GM23338 (cell line): ENCODE measurements at regions not wholly inside any gene's neighbourhood (a gene's known extent, or its start where the extent isn't known, plus 50 kb on each side); places are given as distances from the start of the nearest gene placed in this dataset. TPM values are rescaled to one million over a fixed set of nuclear protein-coding genes. Genes with fewer than 3 reads are reported as not detected.
"Not testable (repeated sequence)": the region's sequence is repeated elsewhere in the genome, so short reads cannot be mapped to it uniquely, and the experiment has no call there.

ENCODE experiments used
- ATAC-seq: fragments of 200-7000 bp; cut with Tn5 transposase; 3 replicates; pipeline ENCODE4 v1.9.1; 2020
- DNase-seq: peaks from one replicate; pipeline ENCODE4 v3.0.0-alpha.2; 2015; ENCODE audit warnings: low spot score
- H2AFZ ChIP-seq: fragments of 200-600 bp; sonication (generic); 2 replicates; pipeline ENCODE4 v1.8.0; 2016; ENCODE audit warnings: antibody characterized with exemption, mild to moderate bottlenecking, moderate library complexity
- H3F3A ChIP-seq: fragments of 200-600 bp; sonication (generic); replicated peaks from 2 replicates; pipeline ENCODE4 v1.8.0; 2017; ENCODE audit warnings: antibody characterized with exemption, mixed run types, low read depth
- H3K27ac ChIP-seq: fragments of 200-600 bp; sonication (generic); 2 replicates; pipeline ENCODE4 v1.6.1; 2016; ENCODE audit warnings: low read depth
- H3K27me3 ChIP-seq: fragments of 200-600 bp; sonication (generic); 2 replicates; pipeline ENCODE4 v1.8.0; 2016; ENCODE audit warnings: mild to moderate bottlenecking, mixed run types, moderate library complexity; ENCODE audit not compliant: insufficient read depth
- H3K36me3 ChIP-seq: fragments of 200-600 bp; sonication (generic); 2 replicates; pipeline ENCODE4 v1.8.0; 2016; ENCODE audit warnings: mild to moderate bottlenecking; ENCODE audit not compliant: insufficient read depth
- H3K4me1 ChIP-seq: fragments of 200-600 bp; sonication (generic); 2 replicates; pipeline ENCODE4 v1.8.0; 2016; ENCODE audit warnings: mild to moderate bottlenecking, moderate library complexity; ENCODE audit not compliant: insufficient read depth
- H3K4me2 ChIP-seq: fragments of 200-600 bp; sonication (generic); 2 replicates; pipeline ENCODE4 v1.7.1; 2017; ENCODE audit warnings: mixed run types
- H3K4me3 ChIP-seq: fragments of 200-600 bp; sonication (generic); 2 replicates; pipeline ENCODE4 v1.6.1; 2016; ENCODE audit warnings: mixed run types
- H3K79me2 ChIP-seq: fragments of 200-600 bp; sonication (generic); replicated peaks from 2 replicates; pipeline ENCODE4 v1.8.0; 2017; ENCODE audit warnings: mild to moderate bottlenecking; ENCODE audit not compliant: insufficient read depth
- H3K9me2 ChIP-seq: fragments of 200-600 bp; sonication (generic); 2 replicates; pipeline ENCODE4 v1.8.0; 2017; ENCODE audit not compliant: insufficient read depth
- H4K20me1 ChIP-seq: fragments of 200-600 bp; sonication (generic); replicated peaks from 2 replicates; pipeline ENCODE4 v1.8.0; 2017; ENCODE audit warnings: mild to moderate bottlenecking; ENCODE audit not compliant: insufficient read depth
- H3K27ac Mint-ChIP-seq: 2 replicates; pipeline ENCODE4 v1.8.0; 2020; ENCODE audit warnings: inconsistent platforms, mild to moderate bottlenecking, moderate library complexity, mixed read lengths
- H3K27me3 Mint-ChIP-seq: 3 replicates; pipeline ENCODE4 v1.8.0; 2022; ENCODE audit warnings: low read depth, mild to moderate bottlenecking, moderate library complexity, mixed read lengths, inconsistent platforms; ENCODE audit not compliant: insufficient read depth, poor library complexity
- H3K36me3 Mint-ChIP-seq: 3 replicates; pipeline ENCODE4 v1.8.0; 2021; ENCODE audit warnings: low read depth, mild to moderate bottlenecking, inconsistent platforms, moderate library complexity, mixed read lengths
- H3K4me1 Mint-ChIP-seq: 3 replicates; pipeline ENCODE4 v1.8.0; 2020; ENCODE audit warnings: mild to moderate bottlenecking, inconsistent platforms, mixed read lengths
- H3K4me3 Mint-ChIP-seq: 3 replicates; pipeline ENCODE4 v1.8.0; 2021; ENCODE audit warnings: moderate library complexity, mild to moderate bottlenecking, inconsistent platforms, mixed read lengths
- H3K9me3 Mint-ChIP-seq: 3 replicates; pipeline ENCODE4 v1.8.0; 2020; ENCODE audit warnings: moderate library complexity, mild to moderate bottlenecking, inconsistent platforms, mixed read lengths
- small RNA-seq: library from RNA; depleted of rRNA; stranded (forward); fragments of <200 nt; gene quantifications from one replicate; pipeline ENCODE3, GENCODE V24; 2014; ENCODE audit warnings: low replicate concordance

DNA sequence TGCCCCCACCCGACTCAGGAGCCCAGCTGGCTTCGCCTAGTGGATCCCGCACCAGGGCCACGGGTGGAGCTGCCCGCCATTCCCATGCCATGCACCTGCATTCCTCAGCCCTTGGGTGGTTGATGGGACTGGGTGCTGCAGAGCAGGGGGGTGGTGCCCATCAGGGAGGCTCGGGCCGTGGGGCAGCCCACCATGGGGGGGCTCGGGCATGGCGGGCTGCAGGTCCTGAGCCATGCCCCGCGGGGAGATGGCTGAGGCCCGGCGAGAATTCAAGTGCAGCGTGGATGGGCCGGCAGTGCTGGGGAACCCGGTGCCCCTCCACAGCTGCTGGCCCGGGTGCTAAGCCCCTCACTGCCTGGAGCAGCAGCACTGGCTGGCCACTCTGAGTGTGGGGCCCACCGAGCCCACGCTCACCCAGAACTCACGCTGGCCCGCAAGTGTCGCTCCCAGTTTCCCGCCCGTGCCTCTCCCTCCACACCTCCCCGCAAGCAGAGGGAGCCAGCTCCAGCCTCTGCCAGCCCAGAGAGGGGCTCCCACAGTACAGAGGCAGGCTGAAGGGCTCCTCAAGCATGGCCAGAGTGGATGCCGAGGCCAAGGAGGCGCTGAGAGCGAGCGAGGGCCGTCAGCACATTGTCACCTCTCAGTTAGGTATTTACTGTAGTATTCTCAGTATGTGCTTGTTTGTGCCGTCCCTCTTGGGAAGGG lies 920.4 kb downstream of the PCDH11X start:
- not testable (repeated sequence) for H3K36me3 Mint-ChIP-seq, H3K4me2 ChIP-seq, H3K9me2 ChIP-seq, H3F3A ChIP-seq, DNase-seq, H3K27me3 Mint-ChIP-seq, H3K4me3 ChIP-seq, H3K27ac Mint-ChIP-seq, ATAC-seq, H3K36me3 ChIP-seq, H3K4me3 Mint-ChIP-seq, H3K9me3 Mint-ChIP-seq, H3K27ac ChIP-seq, H2AFZ ChIP-seq, H3K79me2 ChIP-seq, H3K4me1 ChIP-seq, H3K27me3 ChIP-seq, H4K20me1 ChIP-seq, H3K4me1 Mint-ChIP-seq

- not testable (repeated sequence) for H3K36me3 ChIP-seq, H3K27me3 Mint-ChIP-seq, ATAC-seq, H3K4me3 ChIP-seq, H3K36me3 Mint-ChIP-seq, H3K4me3 Mint-ChIP-seq, H3K79me2 ChIP-seq, H3K27me3 ChIP-seq, H3K9me3 Mint-ChIP-seq, H2AFZ ChIP-seq, H4K20me1 ChIP-seq, H3K27ac Mint-ChIP-seq, H3K27ac ChIP-seq, H3F3A ChIP-seq, H3K4me1 Mint-ChIP-seq, H3K4me2 ChIP-seq, DNase-seq, H3K4me1 ChIP-seq, H3K9me2 ChIP-seq
Measured at GRCh38 chrX:92709784-92710183, 930.6 kb downstream of the PCDH11X start.

Small RNA genes lying in the stretch of these regions (small RNA-seq; reads per million reads assigned to genes)
- gene SNX3P1X, result not detected
